ENCODE measurements at regions not wholly inside any gene's neighbourhood (a gene's known extent, or its start where the extent isn't known, plus 50 kb on each side); places are given as distances from the start of the nearest gene placed in this dataset.
A peak's percentile ranks its signal among the peaks of the same experiment; 100 is the strongest.
"Not testable (repeated sequence)": the region's sequence is repeated elsewhere in the genome, so short reads cannot be mapped to it uniquely, and the experiment has no call there.

- DNase-seq, result not testable (repeated sequence)
These were observed 66.2 kb upstream of the PAPPA2 start for GRCh38 chr1:176396604-176397395.

GRCh38 chr1:176391621-176392020 is 71.4 kb upstream of the PAPPA2 start:
- no peak for DNase-seq

- no peak for DNase-seq
These were observed 78.1 kb upstream of the PAPPA2 start for GRCh38 chr1:176384841-176385240.

DNA sequence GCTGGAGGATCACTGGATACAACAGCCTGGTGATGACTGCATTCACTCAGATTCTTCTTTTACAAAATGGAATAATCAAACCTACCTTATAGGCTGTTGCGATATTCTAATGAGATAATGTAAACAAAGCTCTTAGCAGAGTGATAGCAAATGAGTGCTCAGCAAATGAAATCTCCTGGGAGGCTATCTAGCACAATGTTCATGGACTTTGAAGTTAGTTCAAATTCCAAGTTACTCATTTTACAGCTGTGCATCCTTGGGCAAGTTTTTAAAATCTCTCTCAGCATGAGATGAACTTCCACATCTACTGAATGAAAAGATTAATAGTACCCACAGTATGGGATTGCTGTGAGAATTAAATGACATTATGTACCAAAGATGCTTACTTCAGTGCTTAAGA is 80.8 kb upstream of the PAPPA2 start:
- DNase-seq, result no peak

GRCh38 chr1:176379626-176380339 is 83.2 kb upstream of the PAPPA2 start:
- no peak for DNase-seq

DNA sequence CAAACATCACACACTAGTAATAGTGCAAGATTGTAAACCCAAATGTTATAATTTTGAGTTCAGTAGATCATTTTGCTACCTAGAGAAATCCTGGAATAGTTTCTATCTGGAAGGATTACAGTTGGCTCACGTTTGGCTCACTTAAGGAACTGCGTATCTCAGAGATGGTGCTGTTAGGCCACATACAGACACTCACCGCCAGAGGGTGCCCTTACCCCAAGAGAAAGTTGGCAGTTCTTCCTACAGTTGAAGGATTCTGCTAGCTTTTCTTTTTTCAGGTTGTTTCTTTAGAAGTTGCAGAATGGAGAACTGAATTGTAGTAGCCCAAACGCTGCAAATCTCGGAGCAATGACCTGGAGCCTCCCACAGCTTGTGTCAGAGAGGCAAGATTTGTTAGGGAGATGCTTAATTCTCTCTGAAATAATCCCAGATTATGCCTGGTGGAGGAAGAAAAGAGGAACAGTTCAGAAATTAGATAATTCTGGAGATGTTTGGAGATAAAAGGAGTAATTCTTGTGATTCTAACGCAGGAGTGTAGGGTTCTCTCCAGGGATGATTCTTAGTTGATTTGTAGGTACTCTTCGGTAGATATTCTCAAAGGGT is 87.9 kb upstream of the PAPPA2 start:
- DNase-seq, result peak; percentile 30

GRCh38 chr1:176364236-176364905 is 98.6 kb upstream of the PAPPA2 start:
- DNase-seq, result no peak

- not testable (repeated sequence) for DNase-seq
These were observed 113.8 kb upstream of the PAPPA2 start for GRCh38 chr1:176349135-176349715.

DNA sequence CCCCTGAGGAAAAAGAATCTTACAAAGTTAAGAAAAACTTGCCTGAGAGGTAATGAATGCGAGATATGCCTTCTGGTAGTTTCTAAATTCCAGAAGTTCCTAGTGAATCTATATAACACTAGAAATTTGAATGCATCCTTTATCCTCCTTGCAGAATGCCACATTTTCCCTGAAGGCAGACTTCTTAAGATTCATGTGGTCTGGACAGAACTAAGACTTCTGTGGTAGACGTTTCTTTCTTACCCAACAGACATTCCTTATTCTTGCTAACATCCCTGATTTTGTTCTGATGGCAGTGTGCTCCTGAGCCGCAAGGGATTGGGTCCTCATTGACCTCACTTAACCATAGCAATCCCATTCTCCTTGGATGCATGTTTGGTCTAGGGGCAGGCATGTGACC is 121.3 kb upstream of the PAPPA2 start:
- no peak for DNase-seq

- DNase-seq, result no peak
These were observed 124.1 kb upstream of the PAPPA2 start for GRCh38 chr1:176338877-176339276.

- no peak for DNase-seq
These were observed 123.7 kb upstream of the COP1 start for GRCh38 chr1:176330782-176331181.

- no peak for DNase-seq
These were observed 118.6 kb upstream of the COP1 start for GRCh38 chr1:176325664-176326063.

GRCh38 chr1:176323472-176323871 is 116.4 kb upstream of the COP1 start:
- no peak for DNase-seq

GRCh38 chr1:176315519-176316220 is 108.6 kb upstream of the COP1 start:
- DNase-seq, result no peak

DNA sequence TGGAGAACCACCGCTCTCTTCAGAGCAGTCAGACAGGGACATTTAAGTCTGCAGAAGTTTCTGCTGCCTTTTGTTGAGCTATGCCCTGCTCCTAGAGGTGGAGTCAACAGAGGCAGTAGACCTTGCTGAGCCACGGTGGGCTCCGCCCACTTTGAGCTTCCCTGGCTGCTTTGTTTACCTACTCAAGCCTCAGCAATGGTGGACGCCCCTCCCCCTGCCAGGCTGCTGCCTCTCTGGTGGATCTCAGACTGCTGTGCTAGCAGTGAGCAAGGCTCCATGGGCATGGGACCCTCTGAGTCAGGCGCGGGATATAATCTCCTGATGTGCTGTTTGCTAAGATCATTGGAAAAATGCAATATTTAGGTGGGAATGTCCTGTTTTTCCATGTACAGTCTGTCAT is 89.5 kb upstream of the COP1 start:
- DNase-seq, result not testable (repeated sequence)

- DNase-seq, result no peak
These were observed 78.9 kb upstream of the COP1 start for GRCh38 chr1:176285996-176286395.

DNA sequence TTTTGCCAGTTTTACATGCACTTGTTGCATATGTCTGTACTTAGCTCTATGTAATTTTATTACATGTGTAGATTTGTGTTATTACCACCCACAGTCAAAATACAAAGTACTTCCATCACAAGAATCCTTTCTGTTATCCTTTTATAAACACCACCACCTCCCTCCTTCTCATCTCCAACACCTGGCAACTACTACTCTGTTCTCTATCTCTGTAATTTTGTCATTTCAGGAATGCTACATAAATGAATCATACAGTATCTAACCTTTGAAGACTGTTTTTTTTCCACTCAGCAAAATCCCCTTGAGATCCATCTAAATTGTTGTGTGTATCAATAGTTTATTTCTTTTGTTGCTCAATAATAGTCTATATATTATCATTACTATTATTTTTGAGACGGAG is 64.5 kb upstream of the COP1 start:
- DNase-seq, result no peak

All from GDM1 (cell line).